Breast epithelium (tissue), 3 donors: ENCODE measurements at regions not wholly inside any gene's neighbourhood (a gene's known extent, or its start where the extent isn't known, plus 50 kb on each side); places are given as distances from the start of the nearest gene placed in this dataset.

Source experiments
- POLR2A ChIP-seq: fragments of 450-650 bp; IDR thresholded peaks from one replicate; pipeline ENCODE4 v1.6.1; 2016; ENCODE audit warnings: antibody characterized with exemption, mild to moderate bottlenecking, moderate library complexity
- TF ChIP-seq, protein P1 (sequence below), 3 donors: fragments of 450-650 bp; IDR thresholded peaks; one replicate each; pipeline ENCODE4 v1.5.1; 2016 to 2017; ENCODE audit warnings: antibody characterized with exemption in 3 of 3, mild to moderate bottlenecking in 3 of 3, moderate library complexity in 3 of 3

DNA sequence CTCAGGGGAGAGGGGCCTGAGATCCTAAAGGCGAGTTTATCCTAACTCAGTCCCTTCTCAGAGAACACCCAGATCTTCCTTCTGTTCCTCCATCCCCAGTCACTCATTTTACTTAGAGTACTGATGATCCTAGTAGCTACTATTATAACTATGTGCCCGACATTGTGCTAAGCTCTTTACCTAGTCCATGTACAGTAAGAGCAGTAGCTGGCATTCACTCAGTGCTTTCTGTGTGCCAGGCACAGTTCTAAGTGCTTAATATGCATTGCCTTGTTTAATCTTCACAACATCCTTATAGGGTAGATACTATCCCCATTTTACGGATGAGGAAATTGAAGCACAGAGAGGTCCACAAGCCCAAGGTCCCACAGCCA is 58.3 kb downstream of the FRMPD3 start:
- TF ChIP-seq POLR2A, result no peak
- TF ChIP-seq, protein P1, sequence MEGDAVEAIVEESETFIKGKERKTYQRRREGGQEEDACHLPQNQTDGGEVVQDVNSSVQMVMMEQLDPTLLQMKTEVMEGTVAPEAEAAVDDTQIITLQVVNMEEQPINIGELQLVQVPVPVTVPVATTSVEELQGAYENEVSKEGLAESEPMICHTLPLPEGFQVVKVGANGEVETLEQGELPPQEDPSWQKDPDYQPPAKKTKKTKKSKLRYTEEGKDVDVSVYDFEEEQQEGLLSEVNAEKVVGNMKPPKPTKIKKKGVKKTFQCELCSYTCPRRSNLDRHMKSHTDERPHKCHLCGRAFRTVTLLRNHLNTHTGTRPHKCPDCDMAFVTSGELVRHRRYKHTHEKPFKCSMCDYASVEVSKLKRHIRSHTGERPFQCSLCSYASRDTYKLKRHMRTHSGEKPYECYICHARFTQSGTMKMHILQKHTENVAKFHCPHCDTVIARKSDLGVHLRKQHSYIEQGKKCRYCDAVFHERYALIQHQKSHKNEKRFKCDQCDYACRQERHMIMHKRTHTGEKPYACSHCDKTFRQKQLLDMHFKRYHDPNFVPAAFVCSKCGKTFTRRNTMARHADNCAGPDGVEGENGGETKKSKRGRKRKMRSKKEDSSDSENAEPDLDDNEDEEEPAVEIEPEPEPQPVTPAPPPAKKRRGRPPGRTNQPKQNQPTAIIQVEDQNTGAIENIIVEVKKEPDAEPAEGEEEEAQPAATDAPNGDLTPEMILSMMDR (IDR thresholded peaks at IDR 0.05), result no peak
